ENCODE measurements at regions not wholly inside any gene's neighbourhood (a gene's known extent, or its start where the extent isn't known, plus 50 kb on each side); places are given as distances from the start of the nearest gene placed in this dataset.
A peak's percentile ranks its signal among the peaks of the same experiment; 100 is the strongest.

GRCh38 chr1:14090062-14090461 lies 390.1 kb downstream of the PRDM2 start:
- H3K4me1 ChIP-seq (ENCODE audit: control insufficient read depth in 2 of 2, insufficient read depth in 2 of 2, low read length in 2 of 2) = no peaks in the 10 kb centered on the region
- no peak overlapping the region for H3K27ac ChIP-seq (ENCODE audit: low read depth in 1 of 2, low read length in 1 of 2)
- no peak overlapping the region for H3K4me3 ChIP-seq (ENCODE audit: low read length in 2 of 2)
- H3K36me3 ChIP-seq (ENCODE audit: control insufficient read depth in 2 of 2, insufficient read depth in 2 of 2, low read length in 1 of 2) = no peaks in the 10 kb centered on the region
- WGBS = 93% methylated on average over 1 of the region's 1 CpG
- DNase-seq (ENCODE audit: low read depth in 6 of 9, low spot score in 9 of 9) = no peak
- H3K27me3 ChIP-seq (ENCODE audit: control insufficient read depth in 2 of 2, insufficient read depth in 1 of 2, low read length in 1 of 2) = no peaks in the 10 kb centered on the region
- H3K9me3 ChIP-seq (ENCODE audit: control insufficient read depth in 2 of 2, insufficient read depth in 1 of 2, low read length in 1 of 2) = no peaks in the 10 kb centered on the region

- Histone ChIP-seq H3K9me3 (ENCODE audit: control insufficient read depth in 2 of 2, insufficient read depth in 1 of 2, low read length in 1 of 2) (no peaks in the 10 kb centered on the region), H3K27me3 (ENCODE audit: control insufficient read depth in 2 of 2, insufficient read depth in 1 of 2, low read length in 1 of 2) (no peaks in the 10 kb centered on the region), H3K27ac (ENCODE audit: low read depth in 1 of 2, low read length in 1 of 2) (no peak overlapping the region), H3K4me3 (ENCODE audit: low read length in 2 of 2) (no peak overlapping the region), H3K4me1 (ENCODE audit: control insufficient read depth in 2 of 2, insufficient read depth in 2 of 2, low read length in 2 of 2) (no peaks in the 10 kb centered on the region), H3K36me3 (ENCODE audit: control insufficient read depth in 2 of 2, insufficient read depth in 2 of 2, low read length in 1 of 2) (no peaks in the 10 kb centered on the region)
- no peak for DNase-seq (ENCODE audit: low read depth in 6 of 9, low spot score in 9 of 9)
- WGBS = 94% methylated on average over 6 of the region's 6 CpGs
These were observed 390.5 kb downstream of the PRDM2 start for GRCh38 chr1:14090531-14090930.

GRCh38 chr1:14094611-14095400 lies 394.8 kb downstream of the PRDM2 start:
- DNase-seq (ENCODE audit: low read depth in 6 of 9, low spot score in 9 of 9) = peak in 2 of 9 donors; percentile 7 to 19
- Histone ChIP-seq H3K27ac (ENCODE audit: low read depth in 1 of 2, low read length in 1 of 2) (no peak overlapping the region), H3K4me1 (ENCODE audit: control insufficient read depth in 2 of 2, insufficient read depth in 2 of 2, low read length in 2 of 2) (no peaks in the 10 kb centered on the region), H3K36me3 (ENCODE audit: control insufficient read depth in 2 of 2, insufficient read depth in 2 of 2, low read length in 1 of 2) (no peaks in the 10 kb centered on the region), H3K9me3 (ENCODE audit: control insufficient read depth in 2 of 2, insufficient read depth in 1 of 2, low read length in 1 of 2) (no peaks in the 10 kb centered on the region), H3K4me3 (ENCODE audit: low read length in 2 of 2) (no peak overlapping the region), H3K27me3 (ENCODE audit: control insufficient read depth in 2 of 2, insufficient read depth in 1 of 2, low read length in 1 of 2) (no peaks in the 10 kb centered on the region)
- WGBS = 60% methylated on average over 4 of the region's 4 CpGs

GRCh38 chr1:14098294-14098913 lies 398.4 kb downstream of the PRDM2 start:
- H3K27me3 ChIP-seq (ENCODE audit: control insufficient read depth in 2 of 2, insufficient read depth in 1 of 2, low read length in 1 of 2) = no peaks in the 10 kb centered on the region
- no peaks in the 10 kb centered on the region for H3K9me3 ChIP-seq (ENCODE audit: control insufficient read depth in 2 of 2, insufficient read depth in 1 of 2, low read length in 1 of 2)
- no peak overlapping the region for H3K27ac ChIP-seq (ENCODE audit: low read depth in 1 of 2, low read length in 1 of 2)
- H3K4me3 ChIP-seq (ENCODE audit: low read length in 2 of 2) = no peak overlapping the region
- no peaks in the 10 kb centered on the region for H3K36me3 ChIP-seq (ENCODE audit: control insufficient read depth in 2 of 2, insufficient read depth in 2 of 2, low read length in 1 of 2)
- DNase-seq (ENCODE audit: low read depth in 6 of 9, low spot score in 9 of 9) = no peak
- no peaks in the 10 kb centered on the region for H3K4me1 ChIP-seq (ENCODE audit: control insufficient read depth in 2 of 2, insufficient read depth in 2 of 2, low read length in 2 of 2)

- DNase-seq (ENCODE audit: low read depth in 6 of 9, low spot score in 9 of 9) = no peak
- Histone ChIP-seq H3K9me3 (ENCODE audit: control insufficient read depth in 2 of 2, insufficient read depth in 1 of 2, low read length in 1 of 2) (no peaks in the 10 kb centered on the region), H3K27me3 (ENCODE audit: control insufficient read depth in 2 of 2, insufficient read depth in 1 of 2, low read length in 1 of 2) (no peaks in the 10 kb centered on the region), H3K4me1 (ENCODE audit: control insufficient read depth in 2 of 2, insufficient read depth in 2 of 2, low read length in 2 of 2) (no peaks in the 10 kb centered on the region), H3K27ac (ENCODE audit: low read depth in 1 of 2, low read length in 1 of 2) (no peak overlapping the region), H3K36me3 (ENCODE audit: control insufficient read depth in 2 of 2, insufficient read depth in 2 of 2, low read length in 1 of 2) (no peaks in the 10 kb centered on the region), H3K4me3 (ENCODE audit: low read length in 2 of 2) (no peak overlapping the region)
- 88% methylated on average over 1 of the region's 1 CpG for WGBS
These were observed 400.5 kb downstream of the PRDM2 start for GRCh38 chr1:14100444-14100843.

GRCh38 chr1:14100919-14101318 lies 400.9 kb downstream of the PRDM2 start:
- no peaks in the 10 kb centered on the region for H3K9me3 ChIP-seq (ENCODE audit: control insufficient read depth in 2 of 2, insufficient read depth in 1 of 2, low read length in 1 of 2)
- H3K27ac ChIP-seq (ENCODE audit: low read depth in 1 of 2, low read length in 1 of 2) = no peak overlapping the region
- DNase-seq (ENCODE audit: low read depth in 6 of 9, low spot score in 9 of 9) = no peak
- H3K4me1 ChIP-seq (ENCODE audit: control insufficient read depth in 2 of 2, insufficient read depth in 2 of 2, low read length in 2 of 2) = no peaks in the 10 kb centered on the region
- H3K27me3 ChIP-seq (ENCODE audit: control insufficient read depth in 2 of 2, insufficient read depth in 1 of 2, low read length in 1 of 2) = no peaks in the 10 kb centered on the region
- H3K36me3 ChIP-seq (ENCODE audit: control insufficient read depth in 2 of 2, insufficient read depth in 2 of 2, low read length in 1 of 2) = no peaks in the 10 kb centered on the region
- H3K4me3 ChIP-seq (ENCODE audit: low read length in 2 of 2) = no peak overlapping the region
- whole genome bisulfite sequencing = 92% methylated on average over 9 of the region's 9 CpGs

GRCh38 chr1:14102180-14102579 lies 402.2 kb downstream of the PRDM2 start:
- 82% methylated on average over 9 of the region's 9 CpGs for WGBS
- Histone ChIP-seq H3K27ac (ENCODE audit: low read depth in 1 of 2, low read length in 1 of 2) (no peak overlapping the region), H3K4me1 (ENCODE audit: control insufficient read depth in 2 of 2, insufficient read depth in 2 of 2, low read length in 2 of 2) (no peaks in the 10 kb centered on the region), H3K4me3 (ENCODE audit: low read length in 2 of 2) (no peak overlapping the region), H3K36me3 (ENCODE audit: control insufficient read depth in 2 of 2, insufficient read depth in 2 of 2, low read length in 1 of 2) (no peaks in the 10 kb centered on the region), H3K9me3 (ENCODE audit: control insufficient read depth in 2 of 2, insufficient read depth in 1 of 2, low read length in 1 of 2) (no peaks in the 10 kb centered on the region), H3K27me3 (ENCODE audit: control insufficient read depth in 2 of 2, insufficient read depth in 1 of 2, low read length in 1 of 2) (no peaks in the 10 kb centered on the region)
- no peak for DNase-seq (ENCODE audit: low read depth in 6 of 9, low spot score in 9 of 9)

- no peaks in the 10 kb centered on the region for H3K27me3 ChIP-seq (ENCODE audit: control insufficient read depth in 2 of 2, insufficient read depth in 1 of 2, low read length in 1 of 2)
- DNase-seq (ENCODE audit: low read depth in 6 of 9, low spot score in 9 of 9) = no peak
- WGBS = 89% methylated on average over 7 of the region's 7 CpGs
- H3K27ac ChIP-seq (ENCODE audit: low read depth in 1 of 2, low read length in 1 of 2) = no peak overlapping the region
- H3K9me3 ChIP-seq (ENCODE audit: control insufficient read depth in 2 of 2, insufficient read depth in 1 of 2, low read length in 1 of 2) = no peaks in the 10 kb centered on the region
- H3K36me3 ChIP-seq (ENCODE audit: control insufficient read depth in 2 of 2, insufficient read depth in 2 of 2, low read length in 1 of 2) = no peaks in the 10 kb centered on the region
- no peak overlapping the region for H3K4me3 ChIP-seq (ENCODE audit: low read length in 2 of 2)
- H3K4me1 ChIP-seq (ENCODE audit: control insufficient read depth in 2 of 2, insufficient read depth in 2 of 2, low read length in 2 of 2) = no peaks in the 10 kb centered on the region
These were observed 404.0 kb downstream of the PRDM2 start for GRCh38 chr1:14103878-14104430.

- Histone ChIP-seq H3K4me1 (ENCODE audit: control insufficient read depth in 2 of 2, insufficient read depth in 2 of 2, low read length in 2 of 2) (no peaks in the 10 kb centered on the region), H3K4me3 (ENCODE audit: low read length in 2 of 2) (no peak overlapping the region), H3K27ac (ENCODE audit: low read depth in 1 of 2, low read length in 1 of 2) (no peak overlapping the region), H3K36me3 (ENCODE audit: control insufficient read depth in 2 of 2, insufficient read depth in 2 of 2, low read length in 1 of 2) (no peaks in the 10 kb centered on the region), H3K27me3 (ENCODE audit: control insufficient read depth in 2 of 2, insufficient read depth in 1 of 2, low read length in 1 of 2) (no peaks in the 10 kb centered on the region), H3K9me3 (ENCODE audit: control insufficient read depth in 2 of 2, insufficient read depth in 1 of 2, low read length in 1 of 2) (no peaks in the 10 kb centered on the region)
- DNase-seq (ENCODE audit: low read depth in 6 of 9, low spot score in 9 of 9) = no peak
- WGBS = 75% methylated on average over 2 of the region's 2 CpGs
These were observed 406.1 kb downstream of the PRDM2 start for GRCh38 chr1:14106126-14106525.
